AG09319 (cell line): ENCODE measurements at regions not wholly inside any gene's neighbourhood (a gene's known extent, or its start where the extent isn't known, plus 50 kb on each side); places are given as distances from the start of the nearest gene placed in this dataset.

Experiments used
- DNase-seq: peaks from one replicate; pipeline ENCODE4 v3.0.0-alpha.2; 2010; ENCODE audit warnings: low read depth; ENCODE audit errors: extremely low read depth
- TF ChIP-seq, protein P1 (sequence below): IDR thresholded peaks from 2 replicates; pipeline ENCODE4 v1.5.1; 2011; ENCODE audit warnings: low read depth, mild to moderate bottlenecking, inconsistent platforms, low read length, moderate library complexity

DNA sequence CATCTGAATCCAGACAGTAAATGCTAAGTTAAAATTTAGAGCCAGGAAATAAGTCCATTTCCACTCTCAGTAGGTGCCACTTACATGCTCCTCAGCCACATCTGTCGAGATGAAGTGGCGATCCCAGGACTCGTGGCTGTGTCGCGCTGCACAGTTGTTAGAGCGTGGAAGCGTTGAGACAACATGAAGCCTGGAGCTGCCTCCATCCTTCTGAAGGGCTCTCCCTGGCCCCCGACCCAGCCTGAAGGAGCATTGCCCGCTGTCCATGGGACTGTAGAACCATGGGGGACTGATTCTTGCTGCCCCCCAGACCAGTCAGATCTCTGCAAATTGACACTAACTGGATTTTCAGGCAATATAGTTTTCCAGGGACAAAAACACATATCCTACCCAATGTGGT lies 58.9 kb downstream of the IRX1 start:
- TF ChIP-seq, protein P1, sequence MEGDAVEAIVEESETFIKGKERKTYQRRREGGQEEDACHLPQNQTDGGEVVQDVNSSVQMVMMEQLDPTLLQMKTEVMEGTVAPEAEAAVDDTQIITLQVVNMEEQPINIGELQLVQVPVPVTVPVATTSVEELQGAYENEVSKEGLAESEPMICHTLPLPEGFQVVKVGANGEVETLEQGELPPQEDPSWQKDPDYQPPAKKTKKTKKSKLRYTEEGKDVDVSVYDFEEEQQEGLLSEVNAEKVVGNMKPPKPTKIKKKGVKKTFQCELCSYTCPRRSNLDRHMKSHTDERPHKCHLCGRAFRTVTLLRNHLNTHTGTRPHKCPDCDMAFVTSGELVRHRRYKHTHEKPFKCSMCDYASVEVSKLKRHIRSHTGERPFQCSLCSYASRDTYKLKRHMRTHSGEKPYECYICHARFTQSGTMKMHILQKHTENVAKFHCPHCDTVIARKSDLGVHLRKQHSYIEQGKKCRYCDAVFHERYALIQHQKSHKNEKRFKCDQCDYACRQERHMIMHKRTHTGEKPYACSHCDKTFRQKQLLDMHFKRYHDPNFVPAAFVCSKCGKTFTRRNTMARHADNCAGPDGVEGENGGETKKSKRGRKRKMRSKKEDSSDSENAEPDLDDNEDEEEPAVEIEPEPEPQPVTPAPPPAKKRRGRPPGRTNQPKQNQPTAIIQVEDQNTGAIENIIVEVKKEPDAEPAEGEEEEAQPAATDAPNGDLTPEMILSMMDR, result no peak

DNA sequence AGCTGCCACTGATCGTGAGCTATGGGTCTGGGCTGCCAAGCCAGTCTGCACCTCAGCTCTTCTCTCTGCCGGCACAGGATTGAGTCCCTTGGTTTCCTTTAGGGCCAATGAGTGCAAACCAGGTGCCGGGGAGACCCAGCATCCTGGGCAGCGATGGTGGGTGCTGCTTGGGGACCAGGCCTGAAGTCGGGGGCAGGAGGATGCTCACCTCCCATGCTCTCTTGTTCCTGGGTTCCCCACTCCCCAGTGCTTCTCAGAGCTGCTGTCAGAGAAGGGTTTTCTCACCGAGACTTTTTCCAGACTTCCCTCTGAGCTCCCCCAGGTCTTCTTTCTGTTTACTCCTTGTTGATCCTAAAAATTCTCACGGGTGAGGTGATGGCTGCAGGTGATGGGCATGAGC lies 61.2 kb downstream of the IRX1 start:
- TF ChIP-seq, protein P1, result no peak

More for the DNA sequence above, 58.9 kb downstream of the IRX1 start:
- no peak for DNase-seq

DNA sequence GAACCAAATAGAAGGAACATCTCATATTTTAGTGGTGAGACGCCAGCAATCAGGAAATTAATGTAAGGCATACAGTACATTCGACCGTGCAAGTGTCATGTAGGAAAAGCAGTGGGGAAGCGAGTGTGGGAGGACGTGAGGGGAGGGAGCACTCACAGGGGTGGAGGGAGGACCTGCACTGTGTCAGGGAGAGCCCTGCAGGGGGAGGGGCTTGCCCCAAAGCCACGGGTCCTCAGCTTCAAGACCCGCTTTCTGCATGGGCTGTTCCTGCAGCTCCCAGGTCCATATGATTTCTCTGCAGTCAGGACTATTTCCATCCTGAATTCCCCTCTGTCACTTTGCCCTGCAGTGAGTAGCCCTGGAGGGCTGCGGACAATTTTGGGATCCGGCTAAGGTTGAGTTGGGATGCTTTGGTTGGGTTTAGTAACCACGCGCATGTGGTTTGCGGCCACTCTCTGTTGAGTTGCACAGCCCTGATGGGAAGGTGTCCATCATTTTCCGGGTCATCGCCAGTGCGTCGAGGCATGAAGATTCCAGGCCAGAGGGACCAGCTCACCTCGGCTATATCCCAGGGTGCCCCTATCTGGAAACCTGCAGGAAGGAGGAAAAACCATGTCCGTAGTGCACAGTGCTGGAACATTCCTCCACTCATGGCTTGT lies 61.9 kb downstream of the IRX1 start:
- TF ChIP-seq, protein P1, result no peak
- DNase-seq, result no peak

More for the DNA sequence above, 61.2 kb downstream of the IRX1 start:
- DNase-seq, result no peak

DNA sequence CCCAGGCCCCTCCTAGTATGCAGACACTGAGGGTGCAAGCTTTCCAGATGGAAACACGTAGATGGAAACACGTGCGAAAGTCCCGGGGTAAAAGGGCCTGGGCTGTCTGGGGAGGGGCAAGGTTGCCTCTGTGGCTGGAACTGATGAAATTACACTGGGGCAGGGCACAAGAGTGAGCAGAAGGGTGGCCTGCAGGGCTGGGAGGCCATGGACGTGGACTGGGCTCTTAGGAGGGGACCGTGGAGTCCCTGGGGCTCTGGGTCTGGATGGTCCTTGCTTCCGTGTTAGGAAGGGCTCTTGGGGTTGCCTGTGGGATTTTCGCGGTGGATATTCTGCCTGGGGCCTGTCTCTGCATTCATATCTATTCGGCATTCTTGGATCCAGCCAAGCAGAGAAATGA lies 63.3 kb downstream of the IRX1 start:
- no peak for DNase-seq
- TF ChIP-seq, protein P1, result no peak

DNA sequence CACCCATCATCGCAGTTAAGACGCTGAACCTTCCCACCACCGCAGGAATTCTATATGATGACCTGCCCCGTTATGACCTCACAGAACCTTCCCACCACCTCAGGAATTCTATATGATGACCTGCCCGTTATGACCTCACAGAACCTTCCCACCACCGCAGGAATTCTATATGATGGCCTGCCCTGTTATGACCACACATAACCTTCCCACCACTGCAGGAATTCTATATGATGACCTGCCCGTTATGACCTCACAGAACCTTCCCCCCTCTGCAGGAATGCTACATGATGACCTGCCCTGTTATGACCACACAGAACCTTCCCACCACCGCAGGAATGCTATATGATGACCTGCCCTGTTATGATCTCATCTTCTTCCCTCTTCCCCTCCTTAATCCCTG lies 64.3 kb downstream of the IRX1 start:
- TF ChIP-seq, protein P1, result no peak
- DNase-seq, result no peak

DNA sequence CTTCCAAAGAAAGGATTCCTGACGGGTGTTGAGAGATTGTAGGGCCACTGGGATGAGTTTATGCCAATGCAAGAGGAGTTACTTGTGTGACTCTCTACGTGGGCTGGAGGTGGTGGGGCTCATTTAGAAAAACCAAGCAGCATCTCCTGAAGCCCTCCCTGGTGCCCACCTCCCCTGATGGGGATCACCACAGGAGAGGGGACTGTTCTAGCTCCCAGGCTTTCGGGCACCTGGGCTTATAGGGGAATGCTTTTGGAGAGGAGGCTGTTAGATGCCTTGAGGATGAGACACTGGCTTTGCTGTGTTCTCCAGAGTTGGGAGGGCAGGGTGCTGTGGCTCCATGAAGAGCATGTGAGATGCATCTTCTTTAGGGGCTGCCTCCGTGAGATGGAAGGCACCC lies 65.0 kb downstream of the IRX1 start:
- TF ChIP-seq, protein P1, result no peak

DNA sequence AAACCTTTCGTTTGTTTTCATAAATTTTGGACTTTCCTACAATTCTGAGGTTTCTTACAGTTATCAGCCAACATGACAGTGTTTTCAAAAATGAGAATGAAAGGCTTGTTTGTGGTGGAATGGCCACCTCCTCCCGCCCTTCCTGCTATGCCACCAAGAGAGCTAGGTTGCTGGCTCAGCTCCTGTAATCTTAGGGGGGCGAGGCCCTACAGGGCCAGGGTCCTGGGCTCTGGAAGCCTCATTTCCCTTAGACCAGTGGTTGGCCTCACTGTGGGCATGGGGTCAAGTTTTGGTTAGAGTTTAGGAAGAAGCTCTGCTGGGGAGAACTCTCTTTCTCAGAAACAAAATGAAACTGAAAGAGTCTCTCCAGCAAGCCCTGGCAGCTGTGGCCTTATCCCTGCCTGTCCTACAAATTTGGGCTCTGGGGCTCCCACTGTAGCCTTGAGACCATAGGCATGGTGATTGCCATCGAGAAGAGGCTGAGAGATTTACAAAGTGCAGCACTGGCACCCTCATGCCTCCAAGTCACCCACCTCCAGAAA lies 66.2 kb downstream of the IRX1 start:
- TF ChIP-seq, protein P1, result no peak
- DNase-seq, result no peak

More for the DNA sequence above, 65.0 kb downstream of the IRX1 start:
- no peak for DNase-seq
